Pancreas (tissue), 10 donors: ENCODE measurements at regions not wholly inside any gene's neighbourhood (a gene's known extent, or its start where the extent isn't known, plus 50 kb on each side); places are given as distances from the start of the nearest gene placed in this dataset.

Experiments used
- ATAC-seq, 4 donors: fragments of 200-7000 bp; cut with Tn5 transposase; one replicate each; pipeline versions ENCODE4 v1.8.0 to v1.9.1; 2020; ENCODE audit warnings: mild to moderate bottlenecking in 4 of 4, moderate library complexity in 4 of 4
- DNase-seq, 6 donors: peaks; one replicate each; pipeline ENCODE4 v3.0.0-alpha.2; 2020
- FAIRE-seq: peaks from 2 replicates; lab custom pipeline; 2012; peaks lifted over from hg19 to GRCh38; lab: Jason Lieb, UNC
- H3K27ac ChIP-seq, 4 donors: fragments of 200-600 bp; sonication (generic); 1 replicate in 3 of 4; 2 replicates in 1 of 4; pipeline versions ENCODE4 v1.5.0 to v1.8.0; 2020
- H3K27me3 ChIP-seq, 4 donors: fragments of 200-600 bp; one replicate each; pipeline ENCODE4 v1.8.0; 2021
- H3K36me3 ChIP-seq, 3 donors: fragments of 200-600 bp; sonication (generic) in 1 of 3; one replicate each; pipeline versions ENCODE4 v1.5.0 to v1.8.0; 2020 to 2021
- H3K4me1 ChIP-seq, 3 donors: fragments of 200-600 bp; one replicate each; pipeline ENCODE4 v1.8.0; 2021
- H3K4me3 ChIP-seq, 4 donors: fragments of 200-600 bp; sonication (generic) in 2 of 4; one replicate each; pipeline versions ENCODE4 v1.5.0 to v1.8.0; 2020 to 2021
- H3K9me3 ChIP-seq, 4 donors: fragments of 200-600 bp; one replicate each; pipeline ENCODE4 v1.8.0; 2021
- CTCF ChIP-seq, 4 donors: fragments of 200-600 bp; sonication (generic) in 3 of 4; IDR thresholded peaks; one replicate each; pipeline versions ENCODE4 v1.5.0 to v1.8.0; 2021; ENCODE audit warnings: antibody characterized with exemption in 4 of 4
- WGBS, 2 donors: extraction: QIAGEN DNeasy Blood & Tissue Kit; methylation state at CpG; one replicate each; pipeline ENCODE4 v1.1.7; 2013; 5-methylcytosine and 5-hydroxymethylcytosine counted together
- intact Hi-C, 3 donors: fragments of 100-400 bp; cut with DNase I; formaldehyde crosslinking; loops; one replicate each; pipeline versions ENCODE4 v1.11.1 to v1.14.2; 2022
- donor health status: healthy with polysubstance abuse.
- donor health status: DM: no; HTN: no; CAD: no; lungs with moderate emphysema.
- donor health status: DM: no; HTN: no; CAD: no.
- donor health status: control.
- donor health status: control.
- donor health status: Bipolar disorder and iron deficiency.
- donor health status: DM: yes; HTN: yes; CAD: no.
- donor health status: DM: no; HTN: no; CAD: no.
- donor health status: DM: no; HTN: no; CAD: no.
- donor health status: DM: yes; HTN: yes; CAD: no.

- H3K4me3 ChIP-seq = no peak overlapping the region
- ATAC-seq (no peak), DNase-seq (no peak), FAIRE-seq (no peak)
- H3K27me3 ChIP-seq = peaks cover 0 to 18% (median 1%) of the 10 kb centered on the region in 4 donors
- H3K36me3 ChIP-seq = no peaks in the 10 kb centered on the region
- TF ChIP-seq CTCF (IDR thresholded peaks at IDR 0.05) = no peak
- intact Hi-C loops = no loop called here
- H3K27ac ChIP-seq = no peak overlapping the region
- H3K4me1 ChIP-seq = no peaks in the 10 kb centered on the region
- no peaks in the 10 kb centered on the region for H3K9me3 ChIP-seq
- WGBS, 2 donors = 64 to 77% methylated on average over 2 of the region's 2 CpGs
Measured at GRCh38 chrX:112968351-112969133, 127.9 kb upstream of the AMOT start.

- H3K9me3 ChIP-seq = no peaks in the 10 kb centered on the region
- 78 to 87% methylated on average over 4 of the region's 4 CpGs for WGBS, 2 donors
- FAIRE-seq = no peak
- H3K4me3 ChIP-seq = no peak overlapping the region
- peaks cover 0 to 18% (median 1%) of the 10 kb centered on the region in 4 donors for H3K27me3 ChIP-seq
- intact Hi-C loops = no loop called here
- no peak for TF ChIP-seq CTCF (IDR thresholded peaks at IDR 0.05)
- DNase-seq = no peak
- H3K36me3 ChIP-seq = no peaks in the 10 kb centered on the region
- H3K27ac ChIP-seq = no peak overlapping the region
- no peaks in the 10 kb centered on the region for H3K4me1 ChIP-seq
- ATAC-seq = no peak
Measured at GRCh38 chrX:112967903-112968302, 127.3 kb upstream of the AMOT start.

- Histone ChIP-seq H3K9me3 (no peaks in the 10 kb centered on the region), H3K27me3 (peaks cover 0 to 24% (median 1%) of the 10 kb centered on the region in 4 donors), H3K4me3 (no peak overlapping the region), H3K36me3 (no peaks in the 10 kb centered on the region), H3K27ac (no peak overlapping the region), H3K4me1 (no peaks in the 10 kb centered on the region)
- no peak for DNase-seq
- ATAC-seq = no peak
- no peak for TF ChIP-seq CTCF (IDR thresholded peaks at IDR 0.05)
- FAIRE-seq = no peak
- intact Hi-C loops = no loop called here
- 74 to 81% methylated on average over 1 of the region's 1 CpG for WGBS, 2 donors
Measured at GRCh38 chrX:112967341-112967740, 126.7 kb upstream of the AMOT start.

- intact Hi-C loops = no loop called here
- H3K36me3 ChIP-seq = no peaks in the 10 kb centered on the region
- FAIRE-seq = no peak
- no peaks in the 10 kb centered on the region for H3K4me1 ChIP-seq
- no peak for DNase-seq
- H3K4me3 ChIP-seq = no peak overlapping the region
- peaks cover 0 to 21% (median 1%) of the 10 kb centered on the region in 4 donors for H3K27me3 ChIP-seq
- H3K9me3 ChIP-seq = no peaks in the 10 kb centered on the region
- TF ChIP-seq CTCF (IDR thresholded peaks at IDR 0.05) = no peak
- no peak overlapping the region for H3K27ac ChIP-seq
- ATAC-seq = no peak
Measured at GRCh38 chrX:112961981-112962380, 121.3 kb upstream of the AMOT start.

GRCh38 chrX:112947981-112948615 is 107.5 kb upstream of the AMOT start:
- H3K36me3 ChIP-seq = no peaks in the 10 kb centered on the region
- H3K4me3 ChIP-seq = no peak overlapping the region
- peaks cover 0 to 2% (median 0%) of the 10 kb centered on the region in 4 donors for H3K27me3 ChIP-seq
- 57 to 70% methylated on average over 2 of the region's 2 CpGs for WGBS, 2 donors
- no peak overlapping the region for H3K27ac ChIP-seq
- no peaks in the 10 kb centered on the region for H3K4me1 ChIP-seq
- no peak for DNase-seq
- no peak for ATAC-seq
- no peak for FAIRE-seq
- intact Hi-C loops = no loop called here
- no peaks in the 10 kb centered on the region for H3K9me3 ChIP-seq
- no peak for TF ChIP-seq CTCF (IDR thresholded peaks at IDR 0.05)
